Hematopoietic multipotent progenitor cell treated with erythropoietin and hydrocortisone succinate and interleukin-3 and kit ligand, for 8 days (in vitro differentiated cells): ENCODE measurements at regions not wholly inside any gene's neighbourhood (a gene's known extent, or its start where the extent isn't known, plus 50 kb on each side); places are given as distances from the start of the nearest gene placed in this dataset.

ENCODE experiments used
- DNase-seq: peaks from one replicate; pipeline ENCODE4 v3.0.0-alpha.2; 2015

- DNase-seq = no peak
These were observed 363.9 kb upstream of the CDH5 start for GRCh38 chr16:66002601-66003000.

DNA sequence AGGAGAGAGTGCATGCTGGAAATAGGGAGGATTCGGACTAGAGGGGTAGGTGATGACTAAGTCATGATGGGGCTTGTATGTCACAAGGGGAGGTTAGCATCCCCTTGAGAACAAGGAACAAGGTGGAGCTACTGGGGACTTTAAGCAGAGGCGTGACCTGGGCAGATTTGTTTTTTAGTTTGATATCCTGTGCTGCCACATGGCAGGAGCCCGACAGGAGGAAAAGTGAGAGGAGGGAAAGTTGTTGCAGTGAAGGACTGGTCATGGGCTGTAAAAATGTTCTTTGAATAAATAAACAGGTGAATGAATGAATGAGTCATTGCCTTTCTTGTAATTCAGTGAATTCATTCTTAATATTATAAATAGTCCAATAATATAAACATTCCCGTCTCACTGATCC lies 365.1 kb upstream of the CDH5 start:
- DNase-seq = no peak

DNA sequence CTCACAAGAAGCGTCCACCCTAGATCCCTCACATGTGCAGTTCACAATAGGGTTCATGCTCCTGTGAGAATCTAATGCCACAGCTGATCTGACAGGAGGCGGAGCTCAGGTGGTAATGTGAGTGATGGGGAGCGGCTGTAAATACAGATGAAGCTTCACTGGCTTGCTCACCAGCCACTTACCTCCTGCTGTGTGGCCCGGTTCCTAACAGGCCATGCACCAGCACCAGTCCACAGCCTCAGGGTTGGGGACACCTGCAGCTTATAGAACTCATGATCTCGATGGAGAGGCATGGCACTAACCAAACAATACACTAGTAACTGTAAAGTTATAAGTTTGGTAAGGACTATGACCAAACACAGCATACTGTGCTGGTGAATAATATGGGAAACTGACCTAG lies 368.0 kb upstream of the CDH5 start:
- no peak for DNase-seq

GRCh38 chr16:65994291-65994690 lies 372.2 kb upstream of the CDH5 start:
- no peak for DNase-seq

- no peak for DNase-seq
These were observed 375.3 kb upstream of the CDH5 start for GRCh38 chr16:65991149-65991701.

DNA sequence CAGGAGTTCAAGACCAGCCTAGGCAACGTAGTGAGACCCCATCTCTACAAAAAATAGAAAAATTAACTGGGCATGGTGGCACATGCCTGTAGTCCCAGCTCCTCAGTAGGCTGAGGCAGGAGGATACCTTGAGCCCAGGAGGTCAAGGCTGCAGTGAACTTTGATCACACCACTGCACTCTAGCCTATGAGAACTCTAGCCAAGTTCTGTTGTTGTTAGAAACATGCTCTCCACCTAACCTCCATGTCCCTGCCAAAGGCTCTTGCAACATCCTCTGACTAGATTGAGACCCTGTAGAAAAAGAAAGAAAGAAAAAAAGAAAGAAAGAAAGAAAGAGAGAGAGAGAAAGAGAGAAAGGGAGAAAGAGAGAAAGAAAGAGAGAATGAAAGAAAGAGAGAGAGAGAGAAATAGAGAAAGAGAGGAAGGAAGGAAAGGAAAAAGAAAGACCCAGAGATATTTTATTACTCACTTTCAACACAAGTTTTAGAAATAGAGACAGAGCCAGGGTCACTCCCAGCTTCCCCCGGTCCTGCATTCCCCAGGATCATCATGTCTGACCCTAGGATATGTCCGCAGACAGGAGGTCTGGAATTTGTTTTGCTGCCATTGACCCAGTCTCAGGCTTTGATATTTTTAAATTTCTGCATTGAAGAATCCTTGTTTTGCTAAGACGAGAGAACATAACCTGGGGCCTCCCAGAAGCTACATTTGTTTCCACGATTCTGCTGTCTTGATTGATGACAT lies 376.5 kb upstream of the CDH5 start:
- DNase-seq = no peak

- no peak for DNase-seq
These were observed 378.4 kb upstream of the CDH5 start for GRCh38 chr16:65988024-65988595.

DNA sequence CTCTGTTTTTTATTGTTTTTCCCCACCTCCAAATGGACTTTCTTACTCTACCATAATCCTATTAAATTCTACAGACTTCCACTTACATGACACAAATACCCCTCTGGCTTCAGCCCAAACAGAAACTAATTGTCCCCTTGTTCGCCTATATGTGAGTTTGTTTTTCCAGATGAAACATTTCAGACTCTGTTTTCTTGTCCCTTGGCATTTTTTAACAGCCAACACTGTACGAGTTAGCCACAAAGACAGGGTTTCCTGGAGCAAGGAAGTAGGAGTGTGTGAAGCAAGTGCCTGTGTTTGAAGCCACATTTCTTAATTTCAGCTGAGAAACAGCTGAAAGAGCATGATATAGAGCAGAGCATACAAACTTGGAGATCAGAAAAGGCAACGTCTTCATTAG lies 382.2 kb upstream of the CDH5 start:
- no peak for DNase-seq

DNA sequence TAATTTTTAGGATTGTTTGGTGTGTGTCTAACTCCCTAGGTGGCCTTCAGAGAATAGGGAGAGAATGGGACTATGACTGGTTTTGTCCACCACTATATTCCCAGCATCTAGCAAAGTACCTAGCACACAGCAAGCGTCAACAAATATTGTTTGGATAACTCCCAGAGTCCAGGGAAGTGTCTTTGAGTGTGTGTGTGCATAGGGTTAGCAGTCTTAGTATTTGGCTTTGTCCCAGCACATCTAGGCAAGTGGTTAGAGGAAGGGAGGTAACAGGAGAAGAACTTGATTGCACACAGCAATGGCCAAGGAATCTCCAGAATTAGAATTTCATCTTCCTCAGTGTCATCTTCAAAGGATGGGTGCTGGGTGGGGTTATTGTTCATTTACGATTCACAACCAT lies 385.4 kb upstream of the CDH5 start:
- DNase-seq = no peak

DNA sequence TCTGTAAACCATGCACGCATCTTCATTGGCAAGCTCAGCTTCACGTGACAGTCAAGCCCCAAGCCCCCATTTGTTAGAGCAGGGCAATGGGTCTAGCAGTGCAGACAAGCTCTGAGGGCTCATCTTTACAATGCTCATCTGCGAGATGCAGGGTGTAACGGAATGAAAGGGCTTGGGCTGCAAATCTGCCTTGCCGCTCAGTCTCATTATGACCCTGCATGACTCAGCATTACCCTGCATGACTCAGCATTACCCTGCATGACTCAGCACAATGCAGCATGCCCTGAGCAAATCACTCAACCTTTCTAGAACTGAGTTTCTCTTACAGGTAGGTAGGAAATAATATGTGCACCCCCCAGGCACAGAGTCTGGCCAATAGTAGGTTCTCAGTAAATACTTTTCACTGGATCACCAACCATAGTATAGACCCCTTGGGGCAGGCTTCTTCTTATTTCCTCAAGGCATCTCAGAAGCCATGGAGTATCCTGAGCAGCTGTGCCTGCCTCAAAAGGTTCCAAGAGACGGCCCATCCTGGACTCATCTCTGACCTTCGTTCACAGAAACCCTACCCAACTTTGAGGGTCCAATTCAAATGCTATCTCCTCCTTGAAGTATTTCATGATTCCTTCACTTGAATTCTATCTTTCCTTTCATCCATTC lies 391.3 kb upstream of the CDH5 start:
- peak; percentile 3 for DNase-seq

- no peak for DNase-seq
These were observed 399.1 kb upstream of the CDH5 start for GRCh38 chr16:65967376-65967775.

GRCh38 chr16:65965628-65966027 lies 400.9 kb upstream of the CDH5 start:
- DNase-seq = no peak

- DNase-seq = no peak
These were observed 401.7 kb upstream of the CDH5 start for GRCh38 chr16:65964752-65965151.

DNA sequence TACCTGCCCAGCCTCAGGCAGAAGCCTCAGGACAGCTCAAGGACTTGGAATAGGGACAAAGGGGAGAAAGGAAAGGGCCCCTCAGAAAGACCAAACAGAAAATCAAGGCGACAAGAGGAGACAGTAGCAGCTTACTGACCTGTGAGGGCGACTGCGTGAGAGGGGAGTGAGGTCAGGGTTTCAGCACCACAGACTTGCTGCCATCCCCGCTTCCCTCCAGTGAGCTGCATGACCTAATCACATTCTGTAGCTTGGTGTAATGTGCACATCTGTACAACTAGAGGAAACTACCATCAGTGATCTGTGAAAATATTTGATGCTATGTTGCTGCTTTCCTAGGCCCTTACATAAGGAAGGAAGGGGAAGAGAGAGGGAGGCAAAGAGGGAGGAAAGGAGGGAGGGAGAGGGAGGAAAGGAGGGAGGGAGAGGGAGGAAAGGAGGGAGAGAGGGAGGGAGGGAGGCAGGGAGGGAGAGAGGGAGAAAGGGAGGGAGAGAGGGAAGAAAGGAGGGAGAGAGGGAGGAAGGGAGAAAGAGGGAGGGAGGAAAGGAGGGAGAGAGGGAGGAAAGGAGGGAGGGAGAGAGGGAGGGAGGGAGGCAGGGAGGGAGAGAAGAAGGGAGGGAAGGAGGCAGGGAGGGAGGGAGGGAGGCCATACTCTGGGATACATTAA lies 404.9 kb upstream of the CDH5 start:
- DNase-seq = no peak

GRCh38 chr16:65959983-65960382 lies 406.5 kb upstream of the CDH5 start:
- no peak for DNase-seq

GRCh38 chr16:65958086-65958485 lies 408.4 kb upstream of the CDH5 start:
- no peak for DNase-seq

DNA sequence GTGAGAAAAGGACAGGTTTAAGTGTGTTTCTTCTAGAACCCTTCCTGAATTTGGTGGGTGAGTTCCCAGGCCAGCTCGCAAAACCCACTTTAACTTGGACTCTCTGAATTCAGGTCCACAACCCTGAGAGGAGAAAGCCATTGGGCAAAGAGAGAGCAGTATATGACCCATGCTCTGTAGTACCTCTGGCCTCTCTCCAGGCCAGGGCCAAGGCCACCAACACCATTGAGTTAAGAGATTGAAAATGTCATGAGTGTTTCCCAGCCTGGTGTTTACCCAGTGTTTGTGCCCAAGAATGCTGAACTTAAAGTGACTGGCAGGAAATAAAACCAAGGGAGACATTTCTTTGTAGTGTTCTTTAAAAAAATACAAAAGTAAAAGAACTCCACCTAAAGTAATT lies 410.4 kb upstream of the CDH5 start:
- DNase-seq = no peak

DNA sequence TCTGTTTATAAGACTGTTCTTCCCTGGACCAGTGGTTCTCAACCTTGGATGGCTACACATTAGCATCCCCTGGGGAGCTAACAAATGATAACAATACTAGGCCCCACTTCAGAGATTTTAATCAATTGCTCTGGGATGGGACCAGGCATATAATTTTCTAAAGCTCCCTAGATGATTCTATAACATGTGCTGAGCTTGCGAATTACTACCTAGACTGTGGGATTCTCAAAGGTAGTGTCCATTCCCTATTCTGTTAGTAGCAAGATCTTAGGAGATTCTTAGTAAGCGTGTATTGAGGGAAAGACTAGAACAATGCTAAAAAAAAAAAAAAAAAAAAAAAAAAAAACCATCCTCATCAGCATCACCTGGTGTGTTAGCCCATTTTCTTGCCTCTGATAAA lies 412.0 kb upstream of the CDH5 start:
- DNase-seq = no peak

- no peak for DNase-seq
These were observed 416.3 kb upstream of the CDH5 start for GRCh38 chr16:65950211-65950610.

DNA sequence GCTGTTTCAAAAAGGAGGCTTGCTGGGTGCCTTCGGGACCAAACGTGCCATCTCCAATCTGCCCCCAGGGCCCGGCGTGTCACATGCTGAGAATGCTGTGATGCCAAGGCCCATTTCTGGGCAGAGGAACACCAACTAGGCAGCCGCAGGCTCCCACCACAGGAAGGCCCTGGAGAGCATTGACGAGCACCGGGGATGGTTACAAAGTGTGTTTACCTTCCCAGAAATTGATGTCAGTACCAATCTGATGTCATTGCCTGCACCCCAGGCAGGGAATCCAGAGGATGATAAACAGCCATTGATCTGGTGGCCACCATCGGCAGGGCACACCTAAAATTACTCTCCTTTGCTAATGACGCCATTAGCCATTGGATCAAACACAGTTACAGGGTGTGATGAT lies 418.1 kb upstream of the CDH5 start:
- no peak for DNase-seq

- DNase-seq = no peak
These were observed 418.5 kb upstream of the CDH5 start for GRCh38 chr16:65947951-65948350.

DNA sequence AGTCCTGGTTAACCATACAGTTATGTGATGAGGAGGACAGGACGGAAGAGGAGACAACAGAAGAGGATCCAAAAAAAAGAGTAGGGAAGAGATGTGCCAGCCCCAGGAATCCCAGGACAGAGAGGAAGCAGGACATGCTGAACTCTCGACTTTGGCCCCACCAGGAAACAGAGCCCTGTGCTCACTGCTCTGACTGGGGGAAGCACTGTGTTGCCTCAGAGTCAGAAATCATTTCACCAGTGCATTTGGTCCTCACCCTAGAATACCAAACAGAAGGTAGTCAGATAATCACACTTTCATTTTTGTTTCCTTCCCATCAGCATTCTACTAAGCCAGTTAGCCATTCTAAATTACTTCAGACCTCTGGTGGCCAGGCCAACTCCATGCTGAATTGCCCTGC lies 421.0 kb upstream of the CDH5 start:
- no peak for DNase-seq

- no peak for DNase-seq
These were observed 422.1 kb upstream of the CDH5 start for GRCh38 chr16:65944361-65944760.

DNA sequence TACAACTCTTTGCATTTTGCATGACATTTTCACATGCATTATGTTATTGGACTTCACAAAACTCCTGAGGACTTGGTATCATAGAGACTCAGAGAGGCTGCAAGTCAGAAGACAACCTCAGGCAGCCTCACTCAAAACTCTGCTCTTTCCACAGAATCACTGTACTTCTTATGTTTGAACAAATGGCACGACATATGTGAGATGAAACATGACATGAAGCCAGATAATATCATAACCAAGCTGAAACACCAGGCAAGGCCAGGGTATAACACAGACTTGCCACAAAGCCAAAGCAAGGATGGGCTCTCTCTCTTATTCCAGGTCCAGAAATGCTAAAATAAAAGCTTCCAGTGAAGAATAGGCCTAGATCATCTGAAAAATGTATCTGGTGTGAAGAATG lies 425.8 kb upstream of the CDH5 start:
- no peak for DNase-seq
